A673 (cell line): ENCODE measurements at regions not wholly inside any gene's neighbourhood (a gene's known extent, or its start where the extent isn't known, plus 50 kb on each side); places are given as distances from the start of the nearest gene placed in this dataset.

Source experiments
- CTCF ChIP-seq: fragments of 300-800, 200-600 bp; sonication (generic); conservative IDR thresholded peaks from 2 replicates; pipeline ENCODE4 v1.5.1; 2017; ENCODE audit warnings: low read depth, mild to moderate bottlenecking, antibody characterized with exemption, low read length, moderate library complexity, mixed read lengths
- EZH2 ChIP-seq: fragments of 200-600 bp; sonication (generic); IDR thresholded peaks from 2 replicates; pipeline ENCODE4 v1.6.1; 2017; ENCODE audit warnings: borderline replicate concordance, low read depth, mild to moderate bottlenecking, mixed read lengths, antibody characterized with exemption, low read length; ENCODE audit not compliant: poor library complexity, severe bottlenecking

GRCh38 chr3:152977366-152977765 lies 142.4 kb downstream of the P2RY1 start:
- TF ChIP-seq CTCF = no peak
- TF ChIP-seq EZH2 = no peak
